HepG2 (cell line): ENCODE measurements at regions not wholly inside any gene's neighbourhood (a gene's known extent, or its start where the extent isn't known, plus 50 kb on each side); places are given as distances from the start of the nearest gene placed in this dataset.

Source experiments
- ATAC-seq: fragments of 200-7000 bp; cut with Tn5 transposase; 3 replicates; pipeline ENCODE4 v1.9.1; 2020; ENCODE audit warnings: mild to moderate bottlenecking, moderate library complexity
- BruUV-seq: library from RNA; stranded (reverse); fragments of 400-500 nt; replicated peaks from 2 replicates; lab custom pipeline; 2021; lab: Mats Ljungman, UMichigan
- CTCF ChIA-PET: fragments of 300-600 bp; formaldehyde crosslinking; extraction: SDS; loops from one replicate; lab custom pipeline; 2021; ENCODE audit warnings: low total read pairs, inconsistent platforms, low intra/inter-chr PET ratio; lab: Yijun Ruan, JAX
- POLR2A ChIA-PET: fragments of 350-600 bp; sonication (Branson Sonifier 250); formaldehyde crosslinking; loops from one replicate; lab custom pipeline; 2020; ENCODE audit warnings: antibody characterized with exemption, inconsistent platforms; lab: Yijun Ruan, JAX
- DNase-seq: peaks from one replicate; pipeline ENCODE4 v3.0.0-alpha.2; 2015; ENCODE audit warnings: low spot score
- FAIRE-seq: peaks from 3 replicates; lab custom pipeline; 2011; peaks lifted over from hg19 to GRCh38; lab: Jason Lieb, UNC
- H2AFZ ChIP-seq: one replicate; pipeline ENCODE4 v1.6.1; 2011; ENCODE audit warnings: low read length, inconsistent platforms
- H3K27ac ChIP-seq: fragments of 300-600 bp; 3 replicates; pipeline ENCODE4 v1.8.0; 2011; ENCODE audit warnings: mixed run types, mild to moderate bottlenecking, mixed read lengths, low read length, inconsistent platforms; ENCODE audit not compliant: insufficient read depth; ENCODE audit errors: extremely low read length
- H3K27me3 ChIP-seq, 2 experiments: fragments of 200-600 bp in 1 of 2; 2 replicates in 1 of 2; 3 replicates in 1 of 2; pipeline versions ENCODE4 v1.6.0 to v1.8.0; 2011; ENCODE audit warnings: low read length in 2 of 2, mild to moderate bottlenecking in 2 of 2, moderate library complexity in 2 of 2, inconsistent platforms in 1 of 2; ENCODE audit not compliant: insufficient read depth in 2 of 2, control insufficient read depth in 1 of 2
- H3K36me3 ChIP-seq, 2 experiments: fragments of 200-600 bp in 1 of 2; replicated peaks in 1 of 2; 2 replicates in 1 of 2; 3 replicates in 1 of 2; pipeline versions ENCODE4 v1.5.1 to v1.8.0; 2011; ENCODE audit warnings: low read length in 2 of 2, inconsistent platforms in 1 of 2; ENCODE audit not compliant: insufficient read depth in 2 of 2, control insufficient read depth in 1 of 2
- H3K4me1 ChIP-seq: 2 replicates; pipeline ENCODE4 v1.5.1; 2012; ENCODE audit warnings: low read length, inconsistent platforms; ENCODE audit not compliant: insufficient read depth
- H3K4me2 ChIP-seq: 2 replicates; pipeline ENCODE4 v1.6.0; 2011; ENCODE audit warnings: low read depth, low read length, inconsistent platforms
- H3K4me3 ChIP-seq, 3 experiments: fragments of 200-600 bp in 1 of 3; sonication (generic), shearing (Covaris generic) in 1 of 3; replicated peaks in 1 of 3; 2 replicates each; pipeline ENCODE4 v1.5.1; 2011 to 2016; ENCODE audit warnings: low read length in 3 of 3, inconsistent platforms in 2 of 3, low read depth in 2 of 3, mild to moderate bottlenecking in 2 of 3, control low read depth in 1 of 3, mixed read lengths in 1 of 3; ENCODE audit not compliant: insufficient read depth in 1 of 3
- H3K79me2 ChIP-seq: one replicate; pipeline ENCODE4 v1.6.1; 2011; ENCODE audit warnings: low read length, inconsistent platforms; ENCODE audit not compliant: insufficient read depth
- H3K9ac ChIP-seq: 2 replicates; pipeline ENCODE4 v1.6.0; 2011; ENCODE audit warnings: mild to moderate bottlenecking, low read depth, low read length, inconsistent platforms; ENCODE audit not compliant: insufficient read depth
- H3K9me3 ChIP-seq: 2 replicates; pipeline ENCODE4 v1.5.1; 2012; ENCODE audit warnings: mild to moderate bottlenecking, low read length
- H4K20me1 ChIP-seq: 2 replicates; pipeline ENCODE4 v1.6.0; 2011; ENCODE audit warnings: inconsistent platforms, mild to moderate bottlenecking, low read length, moderate library complexity; ENCODE audit not compliant: insufficient read depth
- AGO2 ChIP-seq: fragments of 200-400 bp; formaldehyde crosslinking; optimal IDR thresholded peaks from 2 replicates; pipeline ENCODE3; 2017; ENCODE audit warnings: mild to moderate bottlenecking, low read depth, low read length, moderate library complexity
- BORCS8-MEF2B ChIP-seq: sonication (generic); formaldehyde crosslinking; IDR thresholded peaks from 2 replicates; pipeline ENCODE4 v1.8.0; 2022; ENCODE audit warnings: mild to moderate bottlenecking, missing genetic modification reagents
- HNRNPH1 ChIP-seq: fragments of 200-400 bp; formaldehyde crosslinking; optimal IDR thresholded peaks from 2 replicates; pipeline ENCODE3; 2017; ENCODE audit warnings: mild to moderate bottlenecking, low read depth, low read length
- MAZ ChIP-seq, 2 experiments: sonication (generic) in 1 of 2; formaldehyde crosslinking in 1 of 2; IDR thresholded peaks; 2 replicates each; pipeline versions ENCODE4 v1.5.0 to v1.6.1; 2012 to 2020; ENCODE audit warnings: low read depth in 2 of 2, mild to moderate bottlenecking in 2 of 2, borderline replicate concordance in 1 of 2, improper control_type of control experiment in 1 of 2, low read length in 1 of 2, missing genetic modification reagents in 1 of 2, moderate library complexity in 1 of 2
- ZBTB40 ChIP-seq, 2 experiments: fragments of 450-650 bp in 1 of 2; sonication (generic) in 1 of 2; formaldehyde crosslinking in 1 of 2; IDR thresholded peaks; 2 replicates each; pipeline versions ENCODE4 v1.6.1 to v1.8.0; 2016 to 2022; ENCODE audit warnings: antibody characterized with exemption in 1 of 2, mild to moderate bottlenecking in 1 of 2, missing genetic modification reagents in 1 of 2
- ZNF234 ChIP-seq: sonication (generic); formaldehyde crosslinking; conservative IDR thresholded peaks from 2 replicates; pipeline ENCODE4 v1.5.1; 2020; ENCODE audit warnings: mild to moderate bottlenecking, missing genetic modification reagents
- ZNF260 ChIP-seq: sonication (generic); formaldehyde crosslinking; IDR thresholded peaks from 2 replicates; pipeline ENCODE4 v1.4.0; 2020; ENCODE audit warnings: missing genetic modification reagents, low read depth, mild to moderate bottlenecking, borderline replicate concordance
- ZNF350 ChIP-seq: sonication (generic); formaldehyde crosslinking; IDR thresholded peaks from 2 replicates; pipeline ENCODE4 v1.4.0; 2020; ENCODE audit warnings: mild to moderate bottlenecking, low read depth, missing genetic modification reagents, borderline replicate concordance
- ZNF513 ChIP-seq: sonication (generic); formaldehyde crosslinking; conservative IDR thresholded peaks from 2 replicates; pipeline ENCODE4 v1.5.0; 2020; ENCODE audit warnings: missing genetic modification reagents
- ZNF605 ChIP-seq: sonication (generic); formaldehyde crosslinking; IDR thresholded peaks from 2 replicates; pipeline ENCODE4 v1.8.0; 2022; ENCODE audit warnings: mild to moderate bottlenecking, missing genetic modification reagents
- WGBS: methylation state at CpG from one replicate; pipeline ENCODE4 v1.1.6; 2017; ENCODE audit warnings: low lambda C conversion rate; 5-methylcytosine and 5-hydroxymethylcytosine counted together
- in situ Hi-C: cut with HindIII; loops from 2 replicates; pipeline ENCODE4 v1.10.0; 2017; ENCODE audit warnings: low pct_unique_long_range_greater_than_20kb; ENCODE audit not compliant: extremely low pct_ligation_motif_present
- intact Hi-C: fragments of 100-400 bp; cut with micrococcal nuclease; formaldehyde crosslinking; loops from one replicate; pipeline ENCODE4 v1.10.0; 2022; ENCODE audit not compliant: unreplicated experiment

GRCh38 chr10:83542774-83543411 lies 596.4 kb upstream of the GHITM start (continued):
- TF ChIP-seq BORCS8-MEF2B (CRISPR knock-in tag) (no peak), ZNF513 (CRISPR knock-in tag) (no peak), ZNF260 (CRISPR knock-in tag) (no peak), HNRNPH1 (no peak), ZNF234 (CRISPR knock-in tag) (no peak)

GRCh38 chr10:83543691-83544462 lies 595.4 kb upstream of the GHITM start:
- H3K9me3 ChIP-seq, result peaks cover 72% of the 10 kb centered on the region
- H4K20me1 ChIP-seq, result no peaks in the 10 kb centered on the region
- no peak overlapping the region for H2AFZ ChIP-seq
- ATAC-seq (no peak), DNase-seq (no peak), FAIRE-seq (no peak)
- no peaks in the 10 kb centered on the region for H3K27me3 ChIP-seq
- CTCF ChIA-PET, result no interaction called here
- in situ Hi-C loops, result no loop called here
- no peaks in the 10 kb centered on the region for H3K4me1 ChIP-seq
- H3K79me2 ChIP-seq, result no peaks in the 10 kb centered on the region
- H3K27ac ChIP-seq, result no peak overlapping the region
- 0% methylated on average over 2 of the region's 2 CpGs for WGBS
- intact Hi-C loops, result no loop called here
- H3K4me3 ChIP-seq, result no peak overlapping the region
- H3K36me3 ChIP-seq, result no peaks in the 10 kb centered on the region
- H3K9ac ChIP-seq, result no peak overlapping the region
- BruUV-seq, result no TSS peak
- H3K4me2 ChIP-seq, result no peak overlapping the region
- POLR2A ChIA-PET, result no interaction called here
- TF ChIP-seq MAZ (IDR thresholded peaks at IDR 0.05; ENCODE audit: borderline replicate concordance, low read depth, low read length), result no peak
- TF ChIP-seq MAZ (CRISPR knock-in tag; IDR thresholded peaks at IDR 0.05; ENCODE audit: low read depth), result no peak
- no peak for TF ChIP-seq ZNF350
- no peak for TF ChIP-seq AGO2
- TF ChIP-seq ZBTB40 (IDR thresholded peaks at IDR 0.05), result no peak
- TF ChIP-seq ZBTB40 (CRISPR knock-in tag; IDR thresholded peaks at IDR 0.05), result no peak
- no peak for TF ChIP-seq ZNF605 (CRISPR knock-in tag)
